RWPE1 (cell line): ENCODE measurements at regions not wholly inside any gene's neighbourhood (a gene's known extent, or its start where the extent isn't known, plus 50 kb on each side); places are given as distances from the start of the nearest gene placed in this dataset.

Experiments used
- CTCF ChIA-PET: fragments of 350-600 bp; sonication (Branson Sonifier 250); formaldehyde crosslinking; extraction: SDS; loops from one replicate; lab custom pipeline; 2021; lab: Yijun Ruan, JAX
- POLR2A ChIA-PET: fragments of 400-600 bp; formaldehyde crosslinking; extraction: SDS; loops from one replicate; lab custom pipeline; 2020; ENCODE audit warnings: antibody characterized with exemption; ENCODE audit not compliant: low non-redundant PET; lab: Yijun Ruan, JAX
- DNase-seq: peaks from one replicate; pipeline ENCODE4 v3.0.0; 2012; ENCODE audit warnings: low spot score
- H3K27ac ChIP-seq: fragments of 450-650 bp; 2 replicates; pipeline ENCODE4 v1.5.1; 2017
- CTCF ChIP-seq: fragments of 450-650 bp; conservative IDR thresholded peaks from 2 replicates; pipeline ENCODE4 v1.5.1; 2017; ENCODE audit warnings: low read depth, mild to moderate bottlenecking

DNA sequence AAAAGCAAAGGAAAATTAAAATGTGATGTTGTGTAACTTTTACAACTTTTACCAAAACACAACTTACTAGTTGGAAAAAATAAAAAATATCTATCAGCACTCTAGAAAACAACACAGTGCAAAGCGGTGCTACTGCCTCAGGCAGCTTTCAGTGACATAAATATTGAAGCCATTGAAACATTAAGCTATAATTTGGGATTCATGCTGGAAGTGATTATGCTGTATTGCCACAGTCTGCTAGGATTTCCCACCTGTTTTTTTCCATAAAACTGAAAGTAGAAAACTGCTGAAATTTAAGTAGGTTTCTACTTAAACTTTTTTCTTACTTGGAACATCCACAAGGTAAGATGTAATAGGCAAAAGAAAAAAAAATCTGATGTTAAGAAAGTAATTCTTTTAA is 674.4 kb downstream of the KCNT2 start:
- TF ChIP-seq CTCF: no peak
- DNase-seq: no peak
- CTCF ChIA-PET: interaction anchor here (0.6 kb wide), 1 partner anchor 120 kb away, joined by 4 read pairs; no protein-coding TSS in a partner anchor
- POLR2A ChIA-PET: no interaction called here
- no peak overlapping the region for H3K27ac ChIP-seq

GRCh38 chr1:195915826-195916225 is 692.4 kb downstream of the KCNT2 start:
- ChIA-PET POLR2A (no interaction called here), CTCF (interaction anchor here (0.6 kb wide), 2 partner anchors 15 to 440 kb away, joined by 3 read pairs; no protein-coding TSS in a partner anchor)
- no peak for TF ChIP-seq CTCF
- no peak for DNase-seq
- no peak overlapping the region for H3K27ac ChIP-seq

GRCh38 chr1:195909061-195909460 is 699.2 kb downstream of the KCNT2 start:
- ChIA-PET CTCF (interaction anchor here (0.6 to 0.7 kb wide), 2 partner anchors 251 to 1615 kb away, joined by 3 read pairs; no protein-coding TSS in a partner anchor), POLR2A (no interaction called here)
- H3K27ac ChIP-seq: peak overlapping the region; percentile 58; the same call in 1 of the 2 replicates
- peak; percentile 14 for DNase-seq
- TF ChIP-seq CTCF: no peak

- TF ChIP-seq CTCF: no peak
- H3K27ac ChIP-seq: no peak overlapping the region
- ChIA-PET CTCF (interaction anchor here (0.6 to 1.5 kb wide), 2 partner anchors 23 to 32 kb away, joined by 3 to 5 read pairs; no protein-coding TSS in a partner anchor), POLR2A (no interaction called here)
- DNase-seq: peak; percentile 41
Observed at GRCh38 chr1:195908121-195908520, 700.1 kb downstream of the KCNT2 start.

GRCh38 chr1:195903203-195903602 is 705.0 kb downstream of the KCNT2 start:
- DNase-seq: no peak
- H3K27ac ChIP-seq: no peak overlapping the region
- POLR2A ChIA-PET: no interaction called here
- CTCF ChIA-PET: interaction anchor here (0.6 to 0.7 kb wide), 2 partner anchors 1141 to 1578 kb away, joined by 3 to 4 read pairs; no protein-coding TSS in a partner anchor
- no peak for TF ChIP-seq CTCF

GRCh38 chr1:195902779-195903178 is 705.5 kb downstream of the KCNT2 start:
- H3K27ac ChIP-seq: no peak overlapping the region
- ChIA-PET CTCF (interaction anchor here (0.6 kb wide), 1 partner anchor 1140 kb away, joined by 3 read pairs; no protein-coding TSS in a partner anchor), POLR2A (no interaction called here)
- no peak for DNase-seq
- TF ChIP-seq CTCF: no peak
